Hepatocyte (in vitro differentiated cells): ENCODE measurements at regions not wholly inside any gene's neighbourhood (a gene's known extent, or its start where the extent isn't known, plus 50 kb on each side); places are given as distances from the start of the nearest gene placed in this dataset.

Source experiments
- CTCF ChIP-seq: fragments of 200-600 bp; sonication (generic); IDR thresholded peaks from 2 replicates; pipeline ENCODE4 v1.5.1; 2016; ENCODE audit warnings: antibody characterized with exemption, mild to moderate bottlenecking; ENCODE audit not compliant: poor library complexity
- EZH2 ChIP-seq: fragments of 200-600 bp; sonication (generic); IDR thresholded peaks from 2 replicates; pipeline ENCODE4 v1.6.1; 2016; ENCODE audit warnings: antibody characterized with exemption, mild to moderate bottlenecking, borderline replicate concordance

DNA sequence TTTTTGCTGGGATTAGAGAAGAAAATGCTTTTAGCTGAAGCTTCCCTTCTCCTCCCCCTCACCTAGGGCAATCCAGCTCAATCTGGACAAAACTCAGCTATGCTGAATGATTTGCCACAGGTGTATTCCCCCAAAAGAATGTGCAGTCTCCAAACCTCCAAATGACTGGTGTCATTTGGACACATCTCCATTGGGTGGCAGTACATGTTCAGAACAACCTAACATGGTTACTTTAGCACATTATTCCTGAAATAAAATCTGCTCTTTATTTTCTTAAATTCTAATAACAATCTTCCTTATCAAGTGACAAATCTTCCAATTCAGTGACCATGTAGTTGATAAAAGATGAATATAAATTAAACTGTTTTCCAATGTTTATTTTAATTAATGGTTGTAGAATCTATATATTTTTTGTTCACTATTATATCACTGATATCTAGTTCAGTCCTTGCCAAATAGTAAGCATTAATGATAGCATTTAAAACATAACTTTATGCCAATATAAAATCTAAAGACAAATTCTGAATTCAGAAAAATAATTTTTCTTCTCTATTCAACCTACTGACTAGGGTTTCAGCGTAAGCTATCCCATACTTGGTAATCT is 61.3 kb upstream of the MOCS2 start:
- TF ChIP-seq CTCF (peak; percentile 75), EZH2 (no peak)
